LNCaP clone FGC (cell line): ENCODE measurements at regions not wholly inside any gene's neighbourhood (a gene's known extent, or its start where the extent isn't known, plus 50 kb on each side); places are given as distances from the start of the nearest gene placed in this dataset.

Source experiments
- DNase-seq: peaks from one replicate; pipeline ENCODE4 v3.0.0-alpha.2; 2011; ENCODE audit warnings: low read depth
- H3K4me3 ChIP-seq: 2 replicates; pipeline ENCODE4 v1.5.1; 2011; ENCODE audit warnings: mild to moderate bottlenecking, low read depth, low read length, control low read depth
- CTCF ChIP-seq: IDR thresholded peaks from 2 replicates; pipeline ENCODE4 v1.5.1; 2012; ENCODE audit warnings: mild to moderate bottlenecking; ENCODE audit not compliant: control insufficient read depth, insufficient read depth; ENCODE audit errors: extremely low read depth

DNA sequence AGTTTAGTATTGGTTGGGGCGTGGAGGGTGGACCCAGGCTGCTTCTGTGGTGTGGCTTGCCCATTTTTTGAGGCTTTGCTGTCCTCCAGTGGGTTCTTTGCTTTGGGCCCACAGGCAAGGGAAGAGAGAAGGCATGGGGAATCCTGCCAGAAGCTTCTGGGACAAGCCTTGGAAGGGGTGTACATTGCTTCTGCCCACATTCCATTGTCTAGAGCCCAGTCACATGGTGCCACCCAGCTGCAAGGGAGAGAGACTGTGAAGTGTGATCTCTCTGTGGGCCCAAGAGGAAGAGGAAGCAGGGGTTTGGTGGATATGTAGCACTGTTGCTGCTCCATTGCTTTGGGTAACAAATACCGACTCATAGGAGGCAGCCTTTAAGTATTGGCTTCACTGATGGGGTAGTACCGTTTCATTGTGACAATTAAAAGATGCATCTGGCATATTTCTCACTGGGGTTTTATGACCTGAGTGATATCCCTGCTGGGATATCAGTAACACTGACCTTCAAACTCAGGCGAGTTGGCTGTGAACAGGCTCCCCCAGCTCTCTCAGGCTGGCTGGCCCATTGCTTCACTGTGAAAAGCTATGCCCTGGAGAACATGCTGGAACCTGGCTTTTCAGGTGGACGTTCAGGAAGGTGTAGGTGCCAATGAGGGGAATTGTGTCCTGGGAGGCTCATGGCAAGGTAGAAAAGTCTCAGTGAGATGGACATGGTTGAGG, 85.9 kb downstream of the CLDN34 start:
- no peak for TF ChIP-seq CTCF
- no peak overlapping the region for H3K4me3 ChIP-seq
- no peak for DNase-seq

- no peak overlapping the region for H3K4me3 ChIP-seq
- TF ChIP-seq CTCF: no peak
- DNase-seq: no peak
Measured at GRCh38 chrX:10054396-10054795, 87.2 kb downstream of the CLDN34 start.

DNA sequence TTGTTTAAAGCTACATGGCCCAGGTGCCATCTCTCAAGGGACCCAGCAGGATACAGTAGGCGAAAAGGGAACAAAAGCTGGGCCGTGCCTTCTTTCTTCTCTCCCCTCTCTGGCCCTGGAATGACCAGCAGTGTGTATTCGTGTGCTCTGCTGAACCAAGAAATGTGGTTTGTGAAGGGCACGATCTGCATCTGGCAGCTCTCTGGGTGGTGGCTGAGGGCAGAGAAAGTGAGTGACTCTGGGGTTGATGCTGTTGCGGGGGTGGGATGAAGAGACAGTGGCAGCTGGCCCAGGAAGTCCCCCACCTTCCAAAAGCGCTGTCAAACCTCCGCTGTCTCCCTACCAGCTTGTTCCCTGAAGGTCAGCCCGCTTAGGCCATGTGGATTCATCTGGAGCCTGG, 88.3 kb downstream of the CLDN34 start:
- H3K4me3 ChIP-seq: no peak overlapping the region
- DNase-seq: no peak
- no peak for TF ChIP-seq CTCF

DNA sequence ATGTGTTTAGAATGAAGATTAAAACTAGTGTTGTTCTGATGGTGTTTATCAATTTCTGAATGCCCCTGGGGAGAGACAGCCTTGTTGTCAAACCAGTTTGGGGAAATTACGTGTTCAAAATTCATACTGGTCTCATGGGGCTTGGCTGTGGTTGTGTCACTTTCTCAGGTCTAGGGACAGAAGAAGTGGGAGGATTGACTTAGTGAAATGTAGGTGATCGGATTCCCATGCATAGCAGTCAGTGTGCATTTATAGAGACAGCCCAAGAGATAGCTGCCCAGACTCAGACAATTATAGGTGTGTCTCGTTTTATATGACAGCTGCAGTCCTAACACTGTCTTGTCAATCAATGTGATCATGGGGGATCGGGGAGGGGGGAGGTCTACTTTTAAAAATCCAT, 94.4 kb upstream of the CLCN4 start:
- DNase-seq: no peak
- TF ChIP-seq CTCF: no peak
- peak overlapping the region; percentile 30 for H3K4me3 ChIP-seq

DNA sequence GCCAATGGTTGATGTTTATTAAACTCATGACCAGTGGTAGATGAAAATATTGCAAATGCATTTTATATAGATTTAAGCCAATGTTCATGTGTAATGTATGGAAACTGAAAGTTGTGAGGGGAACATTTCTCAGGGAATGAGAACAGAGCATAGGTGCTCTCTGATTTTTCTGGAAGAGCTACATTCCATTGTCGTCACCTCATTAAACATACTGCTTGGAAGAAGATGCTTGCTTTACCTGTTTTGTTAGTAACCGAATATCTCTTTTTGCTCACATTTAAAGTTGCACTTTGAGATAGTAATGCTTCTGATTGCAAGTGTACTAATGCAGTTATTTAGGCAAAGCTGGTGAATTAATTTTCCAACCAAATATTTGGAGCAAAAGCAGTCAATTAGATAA, 93.8 kb upstream of the CLCN4 start:
- peak overlapping the region; percentile 30 for H3K4me3 ChIP-seq
- no peak for DNase-seq
- no peak for TF ChIP-seq CTCF

- H3K4me3 ChIP-seq: no peak overlapping the region
- TF ChIP-seq CTCF: no peak
- DNase-seq: no peak
Measured at GRCh38 chrX:10064736-10065135, 92.0 kb upstream of the CLCN4 start.
